GM19468 (cell line): ENCODE measurements at regions not wholly inside any gene's neighbourhood (a gene's known extent, or its start where the extent isn't known, plus 50 kb on each side); places are given as distances from the start of the nearest gene placed in this dataset.
A peak's percentile ranks its signal among the peaks of the same experiment; 100 is the strongest.

Experiments used
- ATAC-seq: cut with Tn5 transposase; IDR thresholded peaks from one replicate; pipeline ENCODE4 v1.9.1; 2021; ENCODE audit warnings: mild to moderate bottlenecking, moderate library complexity, moderate number of reproducible peaks; ENCODE audit not compliant: unreplicated experiment; ENCODE audit errors: extremely low read depth

- ATAC-seq = no peak
These were observed 145.2 kb downstream of the KLF13 start for GRCh38 chr15:31471731-31472430.

GRCh38 chr15:31472636-31473384 is 146.2 kb downstream of the KLF13 start:
- peak; percentile 74 for ATAC-seq

GRCh38 chr15:31473385-31474058 is 146.9 kb downstream of the KLF13 start:
- ATAC-seq = no peak

- no peak for ATAC-seq
These were observed 147.6 kb downstream of the KLF13 start for GRCh38 chr15:31474059-31474868.

GRCh38 chr15:31476236-31476810 is 149.7 kb downstream of the KLF13 start:
- ATAC-seq = no peak

GRCh38 chr15:31476866-31477265 is 150.2 kb downstream of the KLF13 start:
- no peak for ATAC-seq

GRCh38 chr15:31477301-31477700 is 150.7 kb downstream of the KLF13 start:
- no peak for ATAC-seq

- no peak for ATAC-seq
These were observed 151.4 kb downstream of the KLF13 start for GRCh38 chr15:31477851-31478701.

- ATAC-seq = no peak
These were observed 152.1 kb downstream of the KLF13 start for GRCh38 chr15:31478702-31479221.

- no peak for ATAC-seq
These were observed 153.9 kb downstream of the KLF13 start for GRCh38 chr15:31480356-31481025.

- ATAC-seq = no peak
These were observed 154.5 kb downstream of the KLF13 start for GRCh38 chr15:31481142-31481541.

GRCh38 chr15:31482122-31482922 is 155.7 kb downstream of the KLF13 start:
- no peak for ATAC-seq

GRCh38 chr15:31483053-31483985 is 156.7 kb downstream of the KLF13 start:
- no peak for ATAC-seq

- ATAC-seq = no peak
These were observed 157.6 kb downstream of the KLF13 start for GRCh38 chr15:31483986-31484951.

- ATAC-seq = no peak
These were observed 158.4 kb downstream of the KLF13 start for GRCh38 chr15:31484986-31485385.
